ENCODE measurements at regions not wholly inside any gene's neighbourhood (a gene's known extent, or its start where the extent isn't known, plus 50 kb on each side); places are given as distances from the start of the nearest gene placed in this dataset.

- H3K36me3 ChIP-seq (ENCODE audit: control insufficient read depth, insufficient read depth, low read length), result no peaks in the 10 kb centered on the region
- no peak overlapping the region for H3K4me3 ChIP-seq (ENCODE audit: low read depth, low read length)
- no peak for DNase-seq (ENCODE audit: low read depth)
- H3K27me3 ChIP-seq (ENCODE audit: control insufficient read depth, insufficient read depth, low read length), result peaks cover 2% of the 10 kb centered on the region
- TF ChIP-seq CTCF (IDR thresholded peaks at IDR 0.05; ENCODE audit: insufficient read depth, low read length, poor library complexity, severe bottlenecking), result no peak
These were observed 229.9 kb upstream of the MAP3K1 start for GRCh38 chr5:56585461-56585860.

GRCh38 chr5:56581426-56581825, 233.9 kb upstream of the MAP3K1 start:
- DNase-seq (ENCODE audit: low read depth), result no peak
- no peaks in the 10 kb centered on the region for H3K36me3 ChIP-seq (ENCODE audit: control insufficient read depth, insufficient read depth, low read length)
- peaks cover 2% of the 10 kb centered on the region for H3K27me3 ChIP-seq (ENCODE audit: control insufficient read depth, insufficient read depth, low read length)
- TF ChIP-seq CTCF (IDR thresholded peaks at IDR 0.05; ENCODE audit: insufficient read depth, low read length, poor library complexity, severe bottlenecking), result no peak
- H3K4me3 ChIP-seq (ENCODE audit: low read depth, low read length), result no peak overlapping the region

GRCh38 chr5:56580864-56581263, 234.5 kb upstream of the MAP3K1 start:
- Histone ChIP-seq H3K4me3 (ENCODE audit: low read depth, low read length) (no peak overlapping the region), H3K36me3 (ENCODE audit: control insufficient read depth, insufficient read depth, low read length) (no peaks in the 10 kb centered on the region), H3K27me3 (ENCODE audit: control insufficient read depth, insufficient read depth, low read length) (no peaks in the 10 kb centered on the region)
- no peak for DNase-seq (ENCODE audit: low read depth)
- TF ChIP-seq CTCF (IDR thresholded peaks at IDR 0.05; ENCODE audit: insufficient read depth, low read length, poor library complexity, severe bottlenecking), result no peak

- Histone ChIP-seq H3K4me3 (ENCODE audit: low read depth, low read length) (no peak overlapping the region), H3K36me3 (ENCODE audit: control insufficient read depth, insufficient read depth, low read length) (no peaks in the 10 kb centered on the region), H3K27me3 (ENCODE audit: control insufficient read depth, insufficient read depth, low read length) (no peaks in the 10 kb centered on the region)
- TF ChIP-seq CTCF (IDR thresholded peaks at IDR 0.05; ENCODE audit: insufficient read depth, low read length, poor library complexity, severe bottlenecking), result no peak
- no peak for DNase-seq (ENCODE audit: low read depth)
These were observed 239.5 kb upstream of the MAP3K1 start for GRCh38 chr5:56575821-56576220.

GRCh38 chr5:56574778-56575177, 240.6 kb upstream of the MAP3K1 start:
- H3K36me3 ChIP-seq (ENCODE audit: control insufficient read depth, insufficient read depth, low read length), result no peaks in the 10 kb centered on the region
- DNase-seq (ENCODE audit: low read depth), result no peak
- no peaks in the 10 kb centered on the region for H3K27me3 ChIP-seq (ENCODE audit: control insufficient read depth, insufficient read depth, low read length)
- no peak overlapping the region for H3K4me3 ChIP-seq (ENCODE audit: low read depth, low read length)
- TF ChIP-seq CTCF (IDR thresholded peaks at IDR 0.05; ENCODE audit: insufficient read depth, low read length, poor library complexity, severe bottlenecking), result no peak

GRCh38 chr5:56569566-56569965, 245.8 kb upstream of the MAP3K1 start:
- DNase-seq (ENCODE audit: low read depth), result no peak
- Histone ChIP-seq H3K4me3 (ENCODE audit: low read depth, low read length) (no peak overlapping the region), H3K36me3 (ENCODE audit: control insufficient read depth, insufficient read depth, low read length) (no peaks in the 10 kb centered on the region), H3K27me3 (ENCODE audit: control insufficient read depth, insufficient read depth, low read length) (no peaks in the 10 kb centered on the region)
- no peak for TF ChIP-seq CTCF (IDR thresholded peaks at IDR 0.05; ENCODE audit: insufficient read depth, low read length, poor library complexity, severe bottlenecking)
